HG02884 (cell line): ENCODE measurements at regions not wholly inside any gene's neighbourhood (a gene's known extent, or its start where the extent isn't known, plus 50 kb on each side); places are given as distances from the start of the nearest gene placed in this dataset.
"Not testable (repeated sequence)": the region's sequence is repeated elsewhere in the genome, so short reads cannot be mapped to it uniquely, and the experiment has no call there.

Experiments used
- ATAC-seq: cut with Tn5 transposase; IDR thresholded peaks from one replicate; pipeline ENCODE4 v1.9.1; 2021; ENCODE audit warnings: mild to moderate bottlenecking, moderate library complexity; ENCODE audit not compliant: unreplicated experiment

GRCh38 chr20:23142162-23143050 lies 56.3 kb upstream of the CD93 start:
- ATAC-seq: peak; percentile 78

- ATAC-seq: no peak
These were observed 55.5 kb upstream of the CD93 start for GRCh38 chr20:23141450-23142161.

- no peak for ATAC-seq
These were observed 54.9 kb upstream of the CD93 start for GRCh38 chr20:23140991-23141390.

GRCh38 chr20:23139984-23140383 lies 53.9 kb upstream of the CD93 start:
- ATAC-seq: not testable (repeated sequence)

GRCh38 chr20:23139524-23139923 lies 53.4 kb upstream of the CD93 start:
- no peak for ATAC-seq

- ATAC-seq: no peak
These were observed 52.6 kb upstream of the CD93 start for GRCh38 chr20:23138682-23139081.

GRCh38 chr20:23138226-23138625 lies 52.1 kb upstream of the CD93 start:
- no peak for ATAC-seq

GRCh38 chr20:23136893-23137745 lies 51.0 kb upstream of the CD93 start:
- ATAC-seq: no peak

GRCh38 chr20:23135449-23136420 lies 49.6 kb upstream of the CD93 start:
- no peak for ATAC-seq
